Left hindlimb (tissue), 1 donor: ENCODE measurements at regions not wholly inside any gene's neighbourhood (a gene's known extent, or its start where the extent isn't known, plus 50 kb on each side); places are given as distances from the start of the nearest gene placed in this dataset.

Source experiments
- DNase-seq: peaks from one replicate; pipeline ENCODE4 v3.0.0-alpha.2; 2018

DNA sequence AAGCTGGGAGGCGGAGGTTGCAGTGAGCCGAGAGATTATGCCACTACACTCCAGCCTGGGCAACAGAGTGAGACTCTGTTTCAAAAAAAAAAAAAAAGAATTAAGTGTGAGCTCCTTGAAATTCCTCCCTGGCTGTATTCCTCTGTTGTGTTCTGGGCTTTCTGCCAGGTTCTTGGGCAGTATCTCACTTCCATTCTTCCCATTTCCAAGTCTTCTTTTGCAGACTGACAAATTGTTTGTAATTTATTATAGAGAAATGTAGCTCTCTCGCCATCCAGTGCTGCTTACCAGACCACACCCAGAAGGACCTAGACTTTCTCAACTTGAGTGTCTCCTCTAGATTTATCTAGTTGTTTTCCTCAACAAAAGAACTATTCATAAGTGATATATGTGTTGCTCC is 105.0 kb upstream of the ADGRL2 start:
- DNase-seq, result no peak

DNA sequence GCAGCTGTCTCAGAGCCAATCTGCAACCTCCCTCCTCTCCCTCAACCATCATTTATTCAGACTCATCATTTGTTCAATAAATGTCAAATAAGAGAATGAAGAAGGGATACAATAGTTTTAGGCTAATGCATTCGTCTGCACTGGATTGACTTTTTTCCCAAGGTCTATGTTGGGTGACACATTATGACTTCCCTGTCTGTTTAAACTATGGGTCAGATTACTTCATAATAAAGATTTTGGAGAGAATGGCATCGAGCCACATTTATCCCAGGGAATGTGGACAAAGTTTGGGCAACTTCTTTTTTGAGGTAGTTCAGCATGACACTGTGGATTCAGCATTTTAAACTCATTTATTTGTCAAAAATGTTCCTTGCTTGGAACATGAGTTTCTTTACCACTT is 107.4 kb upstream of the ADGRL2 start:
- DNase-seq, result no peak

DNA sequence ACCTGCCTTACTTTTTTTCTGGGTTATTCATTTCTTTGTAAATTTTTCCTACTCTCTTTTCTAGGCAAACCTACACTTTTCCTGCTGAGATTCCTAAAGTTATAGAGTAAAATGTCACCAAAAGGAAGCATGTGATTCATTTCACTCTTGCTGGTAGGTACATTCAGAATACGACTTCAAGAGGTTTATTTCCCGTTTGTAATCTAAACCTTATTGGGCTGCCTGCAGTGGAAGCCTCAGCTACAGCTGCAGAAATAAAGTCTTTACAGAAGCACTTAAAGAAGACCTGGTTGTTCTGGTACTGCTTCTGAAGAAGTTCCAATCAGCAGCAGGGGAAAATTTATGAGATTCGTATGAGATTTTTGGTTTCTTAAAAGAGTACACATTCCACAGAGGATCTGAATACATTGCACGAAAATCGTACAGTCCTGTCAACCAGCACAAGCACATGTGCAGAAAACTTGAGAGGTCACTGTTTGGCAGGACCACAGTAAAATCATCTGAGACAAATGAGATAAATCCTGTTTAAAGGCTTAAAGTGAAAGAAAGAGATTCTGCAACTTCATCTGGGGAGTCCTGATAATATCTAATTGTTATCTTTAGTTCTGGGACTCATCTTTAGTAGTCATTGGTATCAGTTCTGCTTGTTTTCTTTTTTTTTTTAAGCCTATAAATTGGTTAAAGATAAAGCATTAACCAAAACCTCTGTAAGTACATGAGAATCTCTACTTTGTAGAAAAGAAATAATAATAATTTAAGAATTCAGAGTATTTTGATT is 109.9 kb upstream of the ADGRL2 start:
- DNase-seq, result no peak

DNA sequence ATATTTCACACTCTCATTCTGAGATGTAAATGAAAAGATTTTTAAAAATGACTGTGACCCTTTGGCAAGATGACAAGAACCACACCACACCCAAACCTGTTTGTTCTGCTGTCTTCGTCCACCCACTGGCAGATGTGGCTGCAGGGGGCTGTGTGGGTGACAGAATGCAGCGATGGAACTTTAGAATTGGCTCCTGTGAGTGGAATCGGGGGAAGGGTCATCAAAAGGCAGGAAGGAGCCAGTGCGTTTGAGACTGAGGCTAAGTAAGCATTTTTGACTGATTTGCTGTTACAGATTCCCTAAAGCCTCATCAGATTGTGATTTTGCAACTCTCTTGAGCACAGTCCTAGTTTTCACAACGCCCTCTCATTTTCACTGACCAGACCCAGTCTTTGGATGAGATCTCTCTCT is 111.2 kb upstream of the ADGRL2 start:
- DNase-seq, result no peak

DNA sequence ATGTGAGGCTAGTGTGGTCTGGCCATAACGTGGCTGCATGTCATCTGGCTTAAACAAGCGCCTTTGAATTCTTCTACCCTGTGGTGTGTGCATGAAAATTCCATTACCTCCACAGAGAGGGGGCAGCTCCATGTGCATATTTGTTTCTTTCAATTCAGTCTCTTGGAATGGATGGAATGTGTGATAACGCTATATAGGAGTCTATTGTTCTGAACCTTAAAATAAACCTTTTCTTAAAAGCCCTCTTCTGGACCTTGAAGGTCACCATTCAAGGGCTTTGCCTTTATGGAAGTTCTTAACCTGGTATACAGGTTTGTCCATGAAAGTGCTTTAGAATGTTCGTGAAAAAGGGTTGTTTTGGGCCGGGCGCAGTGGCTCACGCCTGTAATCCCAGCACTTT is 118.2 kb upstream of the ADGRL2 start:
- DNase-seq, result no peak

DNA sequence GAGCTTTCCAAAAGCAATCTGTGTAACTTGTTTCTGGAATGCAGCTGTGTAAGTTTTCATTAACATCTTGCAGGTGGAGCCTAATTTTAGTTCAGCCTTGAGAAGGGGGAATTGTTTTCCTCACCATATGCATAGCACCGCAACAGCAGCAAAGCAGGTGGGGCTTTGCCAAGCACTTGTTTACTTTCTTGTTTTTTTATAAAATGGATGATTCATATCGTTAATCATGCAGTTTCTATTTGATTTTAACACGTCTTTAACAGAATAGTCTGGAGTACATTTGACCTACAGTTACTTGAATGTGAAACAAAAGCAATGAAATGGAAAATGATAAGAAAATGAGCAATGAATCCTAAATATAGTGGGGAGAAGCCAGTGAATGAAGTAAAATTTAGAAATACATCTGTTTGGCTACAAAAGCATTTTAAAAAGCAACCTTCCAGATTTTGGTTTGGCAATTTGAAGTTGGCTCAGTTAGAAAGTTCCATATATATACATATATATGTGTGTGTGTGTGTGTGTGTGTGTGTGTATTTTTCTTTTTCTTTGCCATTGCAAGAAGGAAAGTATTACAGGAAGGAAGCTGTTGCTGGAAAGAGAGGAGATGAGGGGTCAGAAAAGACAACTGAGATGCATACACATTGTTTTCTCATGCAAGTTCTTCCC is 119.0 kb upstream of the ADGRL2 start:
- DNase-seq, result peak; percentile 31

DNA sequence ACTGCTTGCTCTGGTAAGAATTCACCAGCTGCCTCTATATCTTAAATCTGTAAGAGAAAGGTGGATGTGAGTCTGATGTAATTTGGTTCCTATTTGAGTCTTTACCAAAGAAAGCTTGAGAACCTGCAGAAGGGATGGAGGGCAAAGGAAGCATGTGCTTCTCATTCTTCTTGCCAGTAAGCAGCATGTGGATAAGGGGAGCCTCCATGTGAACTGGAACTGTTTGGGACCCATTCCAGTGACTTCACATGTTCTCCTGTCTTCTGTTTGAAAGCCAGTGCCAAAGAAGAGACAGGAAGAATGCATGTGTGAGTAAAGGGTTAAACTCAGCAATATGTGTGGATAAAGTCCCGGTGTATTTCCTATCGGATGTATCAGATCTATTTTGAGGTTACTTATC is 119.6 kb upstream of the ADGRL2 start:
- peak; percentile 35 for DNase-seq

DNA sequence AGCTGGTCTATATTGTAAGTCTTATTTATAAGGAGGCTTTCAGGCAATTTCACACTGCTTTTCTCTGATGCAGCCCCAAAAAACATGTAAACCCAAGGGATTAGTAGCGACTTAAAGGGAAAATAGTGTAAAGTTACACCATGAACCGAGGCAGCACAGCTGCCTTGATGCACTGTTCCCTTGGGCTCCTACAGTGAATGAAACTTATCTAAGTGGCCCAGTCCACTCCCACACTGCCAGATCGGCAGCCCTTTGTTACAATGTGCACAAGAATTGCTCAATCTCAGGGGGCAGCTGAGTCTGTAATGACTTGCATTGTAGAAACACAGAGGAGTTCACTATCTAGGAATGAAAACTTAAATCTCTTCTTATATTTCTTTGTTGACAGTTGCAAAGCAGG is 120.8 kb upstream of the ADGRL2 start:
- no peak for DNase-seq

DNA sequence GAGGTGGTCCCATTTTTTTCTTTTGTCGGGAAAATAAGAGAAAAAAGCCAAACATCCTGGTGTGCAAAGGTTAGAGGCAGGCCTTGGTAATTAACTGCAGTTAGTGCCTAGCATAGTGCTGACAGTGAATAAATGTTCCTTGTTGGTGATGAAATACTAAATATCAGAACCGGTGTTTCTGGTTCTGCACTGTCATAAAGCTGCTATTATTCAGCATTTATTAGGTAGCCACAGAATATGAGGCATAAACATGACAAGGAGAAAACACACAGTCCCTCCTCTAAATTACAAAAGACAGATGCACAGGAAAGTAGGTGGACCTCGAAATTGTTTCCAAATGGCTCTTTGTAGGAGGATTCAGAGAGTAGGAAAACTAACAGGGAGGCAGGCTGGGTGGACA is 122.0 kb upstream of the ADGRL2 start:
- DNase-seq, result no peak

DNA sequence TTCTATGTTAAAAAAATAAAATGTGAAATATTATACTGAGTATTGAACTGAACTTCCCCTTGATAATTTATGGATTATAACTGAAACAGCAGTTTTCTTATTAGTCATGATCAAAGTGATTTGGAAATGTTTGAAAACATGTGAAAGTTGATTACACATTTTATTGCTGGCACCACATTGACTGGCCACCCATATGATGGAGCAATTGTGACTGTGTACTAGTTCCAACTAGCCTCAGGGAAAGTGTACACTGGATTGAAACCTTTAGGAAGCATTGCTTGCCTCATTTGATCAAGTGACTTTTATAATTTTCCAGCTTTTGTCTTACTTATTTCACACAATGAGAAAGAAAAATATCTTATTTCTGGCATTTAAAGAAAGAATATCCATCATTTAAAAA is 128.0 kb upstream of the ADGRL2 start:
- no peak for DNase-seq

DNA sequence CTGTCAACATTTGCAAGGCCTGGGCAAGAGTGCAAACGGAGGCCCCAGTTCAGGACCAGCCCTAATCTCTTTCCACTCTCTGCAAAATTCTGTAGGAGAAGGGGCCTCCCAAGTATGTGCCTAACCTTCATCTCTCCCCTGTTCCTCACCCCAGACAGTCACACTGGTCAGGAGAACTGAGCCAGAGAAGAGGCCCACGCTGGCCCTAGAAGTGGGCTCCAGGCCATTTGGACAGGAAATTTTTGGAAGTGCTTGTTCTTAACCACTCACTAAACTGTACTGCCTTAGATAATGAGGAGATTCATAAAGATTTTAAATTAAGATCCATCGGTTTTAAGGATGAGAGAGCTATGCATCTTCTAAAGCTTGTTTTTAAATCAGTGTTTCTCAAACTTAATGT is 129.7 kb upstream of the ADGRL2 start:
- DNase-seq, result peak; percentile 51

DNA sequence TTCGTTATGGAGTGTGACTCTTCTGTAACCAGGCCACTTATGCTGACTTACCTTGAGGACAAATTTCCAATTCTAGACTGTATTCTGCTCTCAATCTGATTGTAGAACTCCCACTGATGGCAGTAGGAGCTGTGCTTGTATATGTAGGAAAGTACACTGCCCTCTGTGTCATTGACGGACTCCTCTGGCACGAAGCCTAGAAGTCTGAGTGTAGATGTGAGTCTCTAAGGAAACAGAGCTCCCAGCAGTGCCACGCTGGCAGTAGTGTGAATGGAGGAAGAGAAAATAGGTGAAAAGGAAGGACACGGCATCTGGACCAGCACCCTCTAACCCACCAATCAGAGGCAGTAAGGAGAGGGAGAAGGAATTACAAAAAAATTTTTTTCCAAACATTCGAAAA is 130.4 kb upstream of the ADGRL2 start:
- DNase-seq, result peak; percentile 60

DNA sequence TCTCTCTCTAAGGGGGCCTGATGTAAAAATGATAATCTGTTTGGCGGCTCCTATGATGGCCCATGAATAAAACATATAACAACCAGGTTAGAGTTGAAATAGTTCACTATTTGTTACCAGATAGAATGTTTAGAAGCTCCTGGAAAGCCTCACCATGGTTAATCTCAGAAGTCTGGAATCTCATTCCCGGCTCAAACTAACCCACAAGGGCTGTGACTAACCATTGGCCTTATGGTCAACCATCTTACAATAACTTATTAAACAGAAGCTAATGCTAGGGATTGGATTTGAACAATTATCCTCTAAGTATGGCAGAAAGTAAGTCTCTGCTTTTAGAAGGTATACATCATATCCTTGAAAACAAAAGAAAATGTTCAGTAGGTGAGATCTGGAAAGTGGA is 134.1 kb upstream of the ADGRL2 start:
- DNase-seq, result no peak

DNA sequence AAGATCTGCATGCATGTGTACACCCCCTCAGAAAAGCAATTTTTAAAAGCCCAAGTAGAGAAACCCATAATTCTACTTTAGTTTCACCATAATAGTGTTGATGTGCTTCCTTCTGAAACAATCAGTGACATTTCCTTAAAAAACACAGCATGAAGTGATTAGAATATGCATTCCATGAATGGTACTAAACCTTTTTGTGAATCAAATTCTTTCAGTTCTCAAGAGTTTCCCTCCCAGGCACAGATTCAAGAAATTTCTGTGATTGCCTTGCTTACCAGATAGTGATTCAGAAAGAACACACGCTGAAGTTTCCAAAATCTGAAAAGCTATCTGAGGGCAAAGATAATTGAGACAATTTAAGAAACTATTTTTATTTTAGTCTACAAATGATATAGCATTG is 136.4 kb upstream of the ADGRL2 start:
- no peak for DNase-seq

DNA sequence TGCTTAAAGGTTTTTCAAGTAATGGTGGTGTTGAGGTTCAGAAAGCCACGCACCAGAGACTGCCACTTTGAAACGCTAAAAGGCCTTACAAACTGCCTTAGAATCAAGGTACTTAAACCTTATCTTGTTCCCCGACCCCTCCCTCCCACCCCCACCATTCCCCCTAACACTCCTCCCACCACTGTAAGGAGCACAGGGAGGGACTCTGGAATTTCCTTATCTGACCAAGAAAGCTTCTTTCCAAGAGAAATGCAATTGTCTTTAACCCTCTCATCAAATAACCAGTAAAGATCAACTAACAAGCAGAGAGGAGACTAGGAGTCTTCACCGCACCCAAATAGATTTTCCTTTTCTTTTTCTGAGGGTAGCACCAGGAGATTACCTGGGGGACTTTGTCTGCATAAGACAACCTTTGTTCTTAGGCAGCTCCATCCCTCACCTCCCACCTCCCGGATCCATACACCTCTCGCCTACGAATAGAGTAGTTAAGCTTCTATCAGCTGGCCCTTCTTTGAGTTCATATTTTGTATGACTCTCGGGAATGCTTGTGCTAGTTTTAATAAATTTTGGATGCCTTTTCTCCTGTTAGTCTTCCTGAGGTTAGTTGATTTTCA is 137.7 kb upstream of the ADGRL2 start:
- DNase-seq, result no peak

DNA sequence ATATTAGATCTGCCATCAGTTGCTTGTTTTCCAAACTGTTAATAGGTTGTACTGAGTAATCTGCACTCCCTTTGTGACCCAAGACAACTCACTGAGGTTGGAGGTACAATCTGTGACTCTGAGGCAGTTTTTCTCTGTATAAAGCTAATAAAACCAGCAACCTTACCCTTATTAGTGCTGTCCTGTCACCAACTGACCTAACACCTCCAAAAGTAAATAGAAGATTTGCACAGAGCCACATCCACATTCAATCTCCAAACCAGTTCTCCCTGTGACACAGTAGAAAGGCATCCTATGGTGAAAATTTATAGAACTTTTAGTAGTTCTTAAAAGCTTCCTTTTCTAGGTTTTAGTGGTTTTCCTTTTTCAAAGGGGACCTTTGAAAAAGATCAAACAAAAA is 140.4 kb upstream of the ADGRL2 start:
- no peak for DNase-seq

DNA sequence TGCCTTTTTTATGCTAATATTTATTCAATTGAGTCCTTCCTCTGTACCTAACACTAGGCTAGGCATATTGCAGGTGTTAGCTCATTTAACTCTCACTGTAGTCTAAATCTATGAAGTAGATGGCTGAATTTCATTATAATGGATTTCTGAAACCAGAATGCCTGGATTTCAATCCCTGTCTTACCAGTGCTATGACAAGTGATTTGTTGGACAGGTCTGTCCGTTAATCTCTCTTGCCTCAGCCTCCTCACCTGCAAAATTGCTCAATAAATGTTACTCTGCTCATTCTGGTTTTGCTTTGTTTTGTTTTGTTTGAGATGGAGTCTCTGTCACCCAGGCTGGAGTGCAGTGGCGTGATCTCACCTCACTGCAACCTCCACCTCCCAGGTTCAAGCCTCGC is 146.1 kb upstream of the ADGRL2 start:
- no peak for DNase-seq

DNA sequence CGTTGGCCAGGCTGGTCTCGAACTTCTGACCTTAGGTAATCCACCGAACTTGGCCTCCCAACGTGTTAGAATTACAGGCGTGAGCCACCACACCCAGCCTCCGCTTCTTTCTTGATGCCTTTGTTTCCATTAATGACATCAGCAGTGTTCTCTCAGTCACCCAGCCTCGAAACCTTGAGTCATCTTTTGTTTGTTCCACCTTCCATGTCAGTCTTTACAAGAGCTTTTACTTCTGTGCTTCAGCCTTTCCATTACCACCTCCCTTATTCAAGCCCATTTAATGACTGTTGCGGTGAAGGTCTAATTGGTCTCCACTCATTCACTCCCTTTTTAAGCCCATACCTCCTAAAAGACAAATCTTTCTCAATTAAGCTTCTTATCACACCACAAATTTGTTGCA is 146.6 kb upstream of the ADGRL2 start:
- DNase-seq, result no peak

DNA sequence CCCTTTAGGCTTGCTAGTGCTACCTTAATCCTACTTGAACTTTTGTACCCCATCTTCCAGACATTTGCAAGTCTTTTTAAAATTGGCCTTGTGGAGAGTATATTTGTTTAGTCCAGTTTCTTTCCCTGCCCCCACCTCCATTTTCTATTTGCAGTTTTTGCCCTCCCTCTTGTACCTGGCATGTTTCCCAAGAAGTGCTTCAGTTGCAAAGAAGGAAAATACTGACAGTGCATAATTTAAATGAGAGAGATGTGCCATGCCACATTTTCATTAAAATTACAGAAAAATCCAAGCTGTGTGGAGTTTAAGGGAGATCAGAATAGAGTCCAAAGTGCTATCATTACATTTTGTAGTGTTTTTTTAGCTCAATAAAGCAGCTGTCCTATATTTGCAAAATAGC is 150.0 kb upstream of the ADGRL2 start:
- DNase-seq, result no peak

DNA sequence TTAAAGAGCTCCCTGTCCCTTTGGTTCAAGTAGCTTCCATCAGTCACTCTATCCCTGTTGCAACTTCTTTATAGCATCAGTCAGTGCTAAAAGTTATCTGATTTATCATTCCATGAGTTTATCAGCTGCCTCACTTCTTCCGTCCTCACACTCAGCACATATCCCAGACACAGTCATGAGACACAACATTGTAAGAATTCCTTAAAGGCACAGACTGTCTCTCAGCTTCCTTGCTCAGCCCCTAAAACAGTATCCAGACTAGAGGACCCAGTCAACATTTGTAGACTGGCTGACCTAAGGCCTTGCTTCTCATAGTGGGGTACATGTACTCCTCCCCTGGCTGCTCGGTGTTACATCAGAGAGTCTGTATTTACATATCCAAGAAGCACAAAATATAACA is 164.9 kb upstream of the ADGRL2 start:
- DNase-seq, result no peak

DNA sequence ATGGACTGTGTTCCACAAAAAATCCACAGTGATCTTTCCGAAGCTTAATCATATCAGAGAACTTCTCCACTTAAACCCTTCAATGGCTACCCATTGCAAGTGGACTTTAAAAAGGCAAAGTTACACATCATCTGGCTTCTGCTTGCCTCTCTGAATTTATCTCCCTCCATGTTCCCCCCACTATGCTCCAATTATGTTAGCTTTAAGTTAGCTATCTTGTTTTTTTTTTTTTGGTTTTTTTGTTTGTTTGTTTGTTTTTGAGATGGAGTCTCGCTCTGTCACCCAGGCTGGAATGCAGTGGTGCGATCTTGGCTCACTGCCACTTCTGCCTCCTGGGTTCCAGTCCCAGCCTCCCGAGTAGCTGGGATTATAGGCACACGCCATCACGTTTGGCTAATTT is 166.4 kb upstream of the ADGRL2 start:
- DNase-seq, result no peak

DNA sequence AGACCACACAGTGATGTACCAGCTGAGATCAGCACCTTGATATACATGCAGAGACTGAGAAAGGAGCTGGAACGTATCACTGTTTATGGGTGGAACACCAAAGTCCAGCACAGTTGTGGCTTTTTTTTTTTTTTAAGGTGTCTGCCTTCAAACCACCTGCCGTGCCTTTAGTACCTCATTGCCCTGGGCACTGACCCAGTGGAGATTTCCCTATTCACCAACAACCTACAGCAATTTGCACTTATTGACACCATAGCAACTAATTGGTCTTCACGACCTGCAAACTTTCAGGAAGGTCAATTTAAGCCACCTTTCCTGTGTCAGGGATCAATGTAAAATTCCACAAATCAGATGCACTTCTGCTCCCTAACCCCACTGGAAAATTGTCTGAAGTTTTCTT is 181.6 kb upstream of the ADGRL2 start:
- DNase-seq, result no peak

DNA sequence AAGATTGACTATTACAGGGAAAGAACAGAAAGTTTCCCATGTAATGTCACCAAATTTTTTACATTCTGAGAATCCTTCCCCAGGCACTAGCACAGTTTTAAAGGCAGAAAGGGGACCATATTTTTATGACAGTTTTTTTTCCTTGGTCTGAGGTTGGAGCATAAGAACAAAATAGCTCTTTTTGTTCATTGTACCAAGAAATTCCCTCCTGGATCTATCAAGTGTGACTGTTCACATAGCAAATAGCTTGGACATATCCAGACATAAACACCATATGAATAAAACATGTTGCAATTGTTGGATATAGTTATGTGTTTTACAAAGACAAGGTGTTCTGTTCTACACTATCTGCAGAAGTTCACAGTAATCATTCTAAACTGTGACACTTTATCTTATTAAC is 182.4 kb upstream of the ADGRL2 start:
- no peak for DNase-seq

DNA sequence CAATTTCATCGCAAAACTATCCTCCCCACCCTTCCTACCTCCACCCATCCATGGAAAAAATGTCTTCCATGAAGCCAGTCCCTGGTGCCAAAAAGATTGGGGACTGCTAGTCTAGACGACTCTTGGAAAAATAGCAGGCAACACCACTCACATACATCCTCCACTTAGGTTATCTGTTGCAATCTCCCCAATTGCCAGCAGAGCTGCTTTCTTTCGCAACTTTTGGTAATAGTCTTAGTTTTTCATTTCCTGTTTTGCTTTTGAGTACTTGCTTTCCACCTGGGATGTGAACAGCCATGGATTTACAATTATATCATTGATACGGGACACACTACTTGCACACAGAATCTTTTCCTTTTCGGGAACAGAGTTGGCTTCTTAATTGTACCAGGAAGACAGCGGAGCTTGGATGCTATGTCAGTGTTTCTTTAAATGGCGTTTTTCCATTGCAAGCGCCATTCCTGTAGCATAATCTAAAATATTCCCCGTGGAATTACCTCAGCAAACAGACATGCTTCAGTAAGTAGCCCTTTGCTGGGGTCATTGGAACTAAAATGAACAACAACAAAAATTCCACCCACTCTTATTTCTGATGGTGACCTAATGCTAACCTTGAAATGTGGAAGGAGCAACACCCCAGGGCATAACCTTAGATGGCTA is 183.3 kb upstream of the ADGRL2 start:
- no peak for DNase-seq
